GM12878 (cell line): ENCODE measurements at regions not wholly inside any gene's neighbourhood (a gene's known extent, or its start where the extent isn't known, plus 50 kb on each side); places are given as distances from the start of the nearest gene placed in this dataset.

Experiments
- ATAC-seq: fragments of 200-7000 bp; cut with Tn5 transposase; 3 replicates; pipeline ENCODE4 v1.9.1; 2020; ENCODE audit warnings: mild to moderate bottlenecking, moderate library complexity
- BruUV-seq: library from RNA; stranded (reverse); fragments of 400-500 nt; replicated peaks from 2 replicates; lab custom pipeline; 2021; lab: Mats Ljungman, UMichigan
- CTCF ChIA-PET: fragments of 300-600 bp; sonication (Branson Sonifier 250); formaldehyde crosslinking; extraction: SDS; loops from one replicate; lab custom pipeline; 2021; ENCODE audit warnings: inconsistent platforms; lab: Yijun Ruan, JAX
- POLR2A ChIA-PET: fragments of 350-600 bp; formaldehyde crosslinking; extraction: SDS; loops from one replicate; lab custom pipeline; 2021; ENCODE audit warnings: inconsistent platforms; lab: Charles Lee
- RAD21 ChIA-PET: fragments of 300-600 bp; sonication (Branson Sonifier 250); formaldehyde crosslinking; loops from one replicate; lab custom pipeline; 2023; ENCODE audit warnings: antibody characterized with exemption; ENCODE audit not compliant: unreplicated experiment; lab: Charles Lee
- SMC1A ChIA-PET: fragments of 300-600 bp; sonication (Branson Sonifier 250); formaldehyde crosslinking; loops from one replicate; lab custom pipeline; 2023; ENCODE audit not compliant: unreplicated experiment, uncharacterized antibody; lab: Charles Lee
- DNase-seq: peaks from one replicate; pipeline ENCODE4 v3.0.0-alpha.2; 2011; ENCODE audit warnings: low read depth, low spot score
- FAIRE-seq: peaks from 3 replicates; lab custom pipeline; 2011; peaks lifted over from hg19 to GRCh38; lab: Jason Lieb, UNC
- H2AFZ ChIP-seq: 2 replicates; pipeline ENCODE4 v1.6.0; 2011; ENCODE audit warnings: low read depth, low read length, control low read depth; ENCODE audit not compliant: control insufficient read depth
- H3K27ac ChIP-seq: 2 replicates; pipeline ENCODE4 v1.5.1; 2011; ENCODE audit warnings: control low read depth; ENCODE audit not compliant: control insufficient read depth, insufficient read depth
- H3K27me3 ChIP-seq, 2 experiments: replicated peaks in 1 of 2; 2 replicates each; pipeline versions ENCODE4 v1.6.0 to v1.6.1; 2011; ENCODE audit warnings: low read length in 1 of 2; ENCODE audit not compliant: control insufficient read depth in 2 of 2, insufficient read depth in 2 of 2
- H3K36me3 ChIP-seq, 2 experiments: 2 replicates each; pipeline ENCODE4 v1.5.1; 2011; ENCODE audit warnings: low read length in 1 of 2; ENCODE audit not compliant: control insufficient read depth in 2 of 2, insufficient read depth in 2 of 2
- H3K4me1 ChIP-seq: 2 replicates; pipeline ENCODE4 v1.6.1; 2011; ENCODE audit warnings: mild to moderate bottlenecking, low read length, moderate library complexity, mixed read lengths; ENCODE audit not compliant: control insufficient read depth, insufficient read depth
- H3K4me2 ChIP-seq: 2 replicates; pipeline ENCODE4 v1.6.0; 2011; ENCODE audit warnings: control low read depth; ENCODE audit not compliant: control insufficient read depth, insufficient read depth
- H3K4me3 ChIP-seq: fragments of 200-600 bp; sonication (generic); 2 replicates; pipeline ENCODE4 v1.5.1; 2016
- H3K79me2 ChIP-seq: 2 replicates; pipeline ENCODE4 v1.6.0; 2011; ENCODE audit warnings: low read length; ENCODE audit not compliant: control insufficient read depth, insufficient read depth
- H3K9ac ChIP-seq: 2 replicates; pipeline ENCODE4 v1.8.0; 2011; ENCODE audit warnings: low read length, control low read depth, mixed read lengths; ENCODE audit not compliant: control insufficient read depth, insufficient read depth
- H3K9me3 ChIP-seq: replicated peaks from 3 replicates; pipeline ENCODE4 v1.5.1; 2011; ENCODE audit warnings: mild to moderate bottlenecking, low read length; ENCODE audit not compliant: control insufficient read depth, insufficient read depth
- H4K20me1 ChIP-seq: 2 replicates; pipeline ENCODE4 v1.6.0; 2011; ENCODE audit not compliant: control insufficient read depth, insufficient read depth
- BCL11A ChIP-seq: IDR thresholded peaks from 2 replicates; pipeline ENCODE4 v1.6.1; 2011; ENCODE audit warnings: low read depth, low read length
- RCOR1 ChIP-seq: conservative IDR thresholded peaks from 2 replicates; pipeline ENCODE4 v1.6.1; 2012; ENCODE audit warnings: low read depth, low read length, improper control_type of control experiment
- STAT1 ChIP-seq: fragments of 450-650 bp; conservative IDR thresholded peaks from 2 replicates; pipeline ENCODE4 v1.6.1; 2014; ENCODE audit warnings: antibody characterized with exemption, mild to moderate bottlenecking
- STAT3 ChIP-seq: IDR thresholded peaks from 2 replicates; pipeline ENCODE4 v1.6.1; 2011; ENCODE audit warnings: low read depth, low read length, improper control_type of control experiment
- WGBS: methylation state at CpG from one replicate; pipeline ENCODE4 v1.1.6; 2016; ENCODE audit warnings: low lambda C conversion rate; ENCODE audit not compliant: insufficient replicate concordance, insufficient coverage; ENCODE audit errors: missing lambda C conversion rate; 5-methylcytosine and 5-hydroxymethylcytosine counted together
- in situ Hi-C: fragments of 300-500 bp; cut with MboI; formaldehyde crosslinking; loops from 9 replicates; pipeline ENCODE4 v1.14.3; 2018; ENCODE audit warnings: mixed read lengths
- intact Hi-C: fragments of 100-400 bp; cut with micrococcal nuclease; formaldehyde crosslinking; loops from one replicate; pipeline ENCODE4 v1.14.2; 2022; ENCODE audit not compliant: unreplicated experiment

DNA sequence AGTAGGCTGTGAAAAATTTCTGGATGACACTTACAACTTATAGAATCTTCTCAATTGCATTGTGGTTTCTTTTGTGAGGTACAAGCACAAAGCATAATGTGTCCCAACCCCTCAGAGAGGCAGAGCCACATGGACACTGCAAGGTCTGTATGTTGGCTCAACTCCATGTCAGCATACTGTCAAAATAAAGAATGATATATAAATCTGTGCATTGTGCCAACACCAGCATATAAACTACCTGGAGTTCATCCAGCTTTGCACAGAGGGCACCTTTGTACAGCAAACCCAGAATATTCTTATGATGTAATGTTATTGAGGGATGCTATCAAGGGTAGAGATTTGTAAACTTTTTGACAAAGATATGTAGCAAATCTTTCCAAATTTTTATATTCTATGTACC lies 1065.8 kb upstream of the MIR17HG start:
- ChIA-PET RAD21 (no interaction called here), CTCF (no interaction called here), SMC1A (no interaction called here), POLR2A (no interaction called here)
- Histone ChIP-seq H3K36me3 (no peaks in the 10 kb centered on the region), H3K27ac (no peak overlapping the region), H3K9me3 (no peaks in the 10 kb centered on the region; the same call in 2 of the 3 replicates), H3K9ac (no peak overlapping the region), H2AFZ (no peak overlapping the region), H3K4me3 (no peak overlapping the region), H3K27me3 (no peaks in the 10 kb centered on the region), H4K20me1 (no peaks in the 10 kb centered on the region), H3K4me1 (no peaks in the 10 kb centered on the region), H3K4me2 (no peak overlapping the region), H3K79me2 (no peaks in the 10 kb centered on the region)
- no TSS peak for BruUV-seq
- ATAC-seq (no peak), DNase-seq (no peak), FAIRE-seq (no peak)
- in situ Hi-C loops (no loop called here), intact Hi-C loops (no loop called here)
- TF ChIP-seq STAT3, result no peak

- no TSS peak for BruUV-seq
- no peak overlapping the region for H3K27ac ChIP-seq
- POLR2A ChIA-PET, result no interaction called here
- CTCF ChIA-PET, result no interaction called here
- ATAC-seq, result no peak
- RAD21 ChIA-PET, result no interaction called here
- no peaks in the 10 kb centered on the region for H3K4me1 ChIP-seq
- H4K20me1 ChIP-seq, result no peaks in the 10 kb centered on the region
- 38% methylated on average over 8 of the region's 8 CpGs for WGBS
- H3K27me3 ChIP-seq, result no peaks in the 10 kb centered on the region
- FAIRE-seq, result no peak
- intact Hi-C loops, result no loop called here
- H2AFZ ChIP-seq, result no peak overlapping the region
- H3K79me2 ChIP-seq, result no peaks in the 10 kb centered on the region
- in situ Hi-C loops, result no loop called here
- DNase-seq, result no peak
- no peak overlapping the region for H3K4me3 ChIP-seq
- no peak overlapping the region for H3K4me2 ChIP-seq
- SMC1A ChIA-PET, result no interaction called here
- no peak for TF ChIP-seq RCOR1
- TF ChIP-seq STAT1, result no peak
- no peak for TF ChIP-seq BCL11A
- H3K36me3 ChIP-seq, result no peaks in the 10 kb centered on the region
- no peaks in the 10 kb centered on the region for H3K9me3 ChIP-seq
- H3K9ac ChIP-seq, result no peak overlapping the region
These were observed 1060.0 kb upstream of the MIR17HG start for GRCh38 chr13:90287521-90287920.
